Peyer's patch (tissue), 4 donors: ENCODE measurements at regions not wholly inside any gene's neighbourhood (a gene's known extent, or its start where the extent isn't known, plus 50 kb on each side); places are given as distances from the start of the nearest gene placed in this dataset.

Experiments
- CTCF ChIP-seq, 6 experiments: fragments of 450-650 bp in 4 of 6; fragments of 200-600 bp in 2 of 6; sonication (generic) in 1 of 6; IDR thresholded peaks; one replicate each; pipeline ENCODE4 v1.5.1; 2017 to 2019; ENCODE audit warnings: antibody characterized with exemption in 6 of 6, mild to moderate bottlenecking in 3 of 6, moderate library complexity in 1 of 6
- POLR2A ChIP-seq, 2 donors: fragments of 450-650 bp; IDR thresholded peaks; one replicate each; pipeline ENCODE4 v1.5.1; 2017; ENCODE audit warnings: antibody characterized with exemption in 2 of 2, mild to moderate bottlenecking in 2 of 2, moderate library complexity in 2 of 2

GRCh38 chr13:111850458-111850857 is 216.5 kb upstream of the SOX1 start:
- TF ChIP-seq CTCF (IDR thresholded peaks at IDR 0.05) (no peak), POLR2A (IDR thresholded peaks at IDR 0.05) (no peak)
